A673 (cell line): ENCODE measurements at regions not wholly inside any gene's neighbourhood (a gene's known extent, or its start where the extent isn't known, plus 50 kb on each side); places are given as distances from the start of the nearest gene placed in this dataset.

Experiments used
- EZH2 ChIP-seq: fragments of 200-600 bp; sonication (generic); IDR thresholded peaks from 2 replicates; pipeline ENCODE4 v1.6.1; 2017; ENCODE audit warnings: borderline replicate concordance, low read depth, mild to moderate bottlenecking, mixed read lengths, antibody characterized with exemption, low read length; ENCODE audit not compliant: poor library complexity, severe bottlenecking
- TF ChIP-seq, protein P1 (sequence below): fragments of 300-800, 200-600 bp; sonication (generic); conservative IDR thresholded peaks from 2 replicates; pipeline ENCODE4 v1.5.1; 2017; ENCODE audit warnings: low read depth, mild to moderate bottlenecking, antibody characterized with exemption, low read length, moderate library complexity, mixed read lengths

DNA sequence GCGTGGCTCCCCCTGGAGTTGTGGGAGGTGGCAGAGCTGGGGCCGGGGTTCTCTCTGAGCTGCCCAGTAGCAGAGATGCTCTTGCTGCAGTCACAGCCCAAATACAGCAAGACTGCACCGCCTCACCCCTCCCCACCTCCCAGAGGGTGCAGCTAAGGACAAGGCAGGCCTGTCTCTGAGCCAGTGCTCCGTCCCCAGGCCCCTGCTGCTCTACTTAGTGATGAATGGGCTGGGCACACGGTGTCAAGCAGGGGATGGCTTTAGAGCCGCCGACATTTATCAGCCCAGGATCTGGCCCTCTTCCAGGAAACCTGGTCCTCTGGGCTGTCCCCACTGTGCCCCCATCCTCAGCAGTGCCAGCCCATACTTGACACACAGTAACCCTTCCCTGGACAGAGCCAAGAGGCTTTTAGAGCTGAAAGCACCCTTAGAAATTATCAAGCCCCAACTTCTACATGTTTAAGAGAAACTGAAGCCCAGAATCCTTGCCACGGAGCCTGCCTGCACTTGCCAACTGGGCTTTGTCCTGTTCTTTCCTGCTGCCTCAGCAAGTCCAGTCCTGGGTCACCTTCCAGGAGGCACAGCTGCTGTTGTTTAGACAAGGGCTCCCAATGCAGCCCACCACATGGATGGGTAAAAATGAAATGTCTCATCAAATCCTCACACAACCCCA lies 137.1 kb upstream of the UNC5B start:
- TF ChIP-seq, protein P1, sequence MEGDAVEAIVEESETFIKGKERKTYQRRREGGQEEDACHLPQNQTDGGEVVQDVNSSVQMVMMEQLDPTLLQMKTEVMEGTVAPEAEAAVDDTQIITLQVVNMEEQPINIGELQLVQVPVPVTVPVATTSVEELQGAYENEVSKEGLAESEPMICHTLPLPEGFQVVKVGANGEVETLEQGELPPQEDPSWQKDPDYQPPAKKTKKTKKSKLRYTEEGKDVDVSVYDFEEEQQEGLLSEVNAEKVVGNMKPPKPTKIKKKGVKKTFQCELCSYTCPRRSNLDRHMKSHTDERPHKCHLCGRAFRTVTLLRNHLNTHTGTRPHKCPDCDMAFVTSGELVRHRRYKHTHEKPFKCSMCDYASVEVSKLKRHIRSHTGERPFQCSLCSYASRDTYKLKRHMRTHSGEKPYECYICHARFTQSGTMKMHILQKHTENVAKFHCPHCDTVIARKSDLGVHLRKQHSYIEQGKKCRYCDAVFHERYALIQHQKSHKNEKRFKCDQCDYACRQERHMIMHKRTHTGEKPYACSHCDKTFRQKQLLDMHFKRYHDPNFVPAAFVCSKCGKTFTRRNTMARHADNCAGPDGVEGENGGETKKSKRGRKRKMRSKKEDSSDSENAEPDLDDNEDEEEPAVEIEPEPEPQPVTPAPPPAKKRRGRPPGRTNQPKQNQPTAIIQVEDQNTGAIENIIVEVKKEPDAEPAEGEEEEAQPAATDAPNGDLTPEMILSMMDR = no peak
- TF ChIP-seq EZH2 = no peak
